ENCODE measurements at regions not wholly inside any gene's neighbourhood (a gene's known extent, or its start where the extent isn't known, plus 50 kb on each side); places are given as distances from the start of the nearest gene placed in this dataset.
"Not testable (repeated sequence)": the region's sequence is repeated elsewhere in the genome, so short reads cannot be mapped to it uniquely, and the experiment has no call there.

GRCh38 chr17:68700421-68700820 lies 99.3 kb upstream of the FAM20A start:
- no peak for DNase-seq (ENCODE audit: low read depth)

GRCh38 chr17:68699936-68700335 lies 98.8 kb upstream of the FAM20A start:
- DNase-seq (ENCODE audit: low read depth) = no peak

- no peak for DNase-seq (ENCODE audit: low read depth)
These were observed 97.6 kb upstream of the FAM20A start for GRCh38 chr17:68698746-68699145.

GRCh38 chr17:68697850-68698361 lies 96.7 kb upstream of the FAM20A start:
- no peak for DNase-seq (ENCODE audit: low read depth)

GRCh38 chr17:68695659-68696058 lies 94.5 kb upstream of the FAM20A start:
- DNase-seq (ENCODE audit: low read depth) = no peak

GRCh38 chr17:68694791-68695485 lies 93.8 kb upstream of the FAM20A start:
- DNase-seq (ENCODE audit: low read depth) = no peak

- no peak for DNase-seq (ENCODE audit: low read depth)
These were observed 92.7 kb upstream of the FAM20A start for GRCh38 chr17:68693896-68694295.

GRCh38 chr17:68693466-68693865 lies 92.3 kb upstream of the FAM20A start:
- DNase-seq (ENCODE audit: low read depth) = no peak

- DNase-seq (ENCODE audit: low read depth) = no peak
These were observed 85.2 kb upstream of the FAM20A start for GRCh38 chr17:68686108-68686988.

GRCh38 chr17:68684949-68685357 lies 83.8 kb upstream of the FAM20A start:
- no peak for DNase-seq (ENCODE audit: low read depth)

GRCh38 chr17:68682903-68683302 lies 81.7 kb upstream of the FAM20A start:
- no peak for DNase-seq (ENCODE audit: low read depth)

- no peak for DNase-seq (ENCODE audit: low read depth)
These were observed 78.7 kb upstream of the FAM20A start for GRCh38 chr17:68679882-68680281.

GRCh38 chr17:68676856-68677255 lies 75.7 kb upstream of the FAM20A start:
- DNase-seq (ENCODE audit: low read depth) = no peak

- DNase-seq (ENCODE audit: low read depth) = no peak
These were observed 74.6 kb upstream of the FAM20A start for GRCh38 chr17:68675723-68676122.

- no peak for DNase-seq (ENCODE audit: low read depth)
These were observed 73.1 kb upstream of the FAM20A start for GRCh38 chr17:68674029-68674925.

GRCh38 chr17:68670967-68671693 lies 70.0 kb upstream of the FAM20A start:
- DNase-seq (ENCODE audit: low read depth) = no peak

GRCh38 chr17:68666438-68666837 lies 65.3 kb upstream of the FAM20A start:
- not testable (repeated sequence) for DNase-seq (ENCODE audit: low read depth)

GRCh38 chr17:68665373-68665772 lies 64.2 kb upstream of the FAM20A start:
- DNase-seq (ENCODE audit: low read depth) = no peak

- DNase-seq (ENCODE audit: low read depth) = no peak
These were observed 61.3 kb upstream of the FAM20A start for GRCh38 chr17:68662479-68662878.

GRCh38 chr17:68662037-68662432 lies 60.9 kb upstream of the FAM20A start:
- DNase-seq (ENCODE audit: low read depth) = no peak

- no peak for DNase-seq (ENCODE audit: low read depth)
These were observed 60.3 kb upstream of the FAM20A start for GRCh38 chr17:68661265-68662036.
